Nephron (organoid): ENCODE measurements at regions not wholly inside any gene's neighbourhood (a gene's known extent, or its start where the extent isn't known, plus 50 kb on each side); places are given as distances from the start of the nearest gene placed in this dataset.

Experiments
- H3K27ac Mint-ChIP-seq, 3 experiments: 2 replicates each; pipeline ENCODE4 v1.8.0; 2020; ENCODE audit warnings: mixed read lengths in 3 of 3, mild to moderate bottlenecking in 2 of 3, moderate library complexity in 1 of 3
- H3K27me3 Mint-ChIP-seq: 2 replicates; pipeline ENCODE4 v1.8.0; 2021; ENCODE audit warnings: low read depth, mild to moderate bottlenecking, moderate library complexity, mixed read lengths
- H3K36me3 Mint-ChIP-seq: 2 replicates; pipeline ENCODE4 v1.8.0; 2020; ENCODE audit warnings: low read depth, mixed read lengths
- H3K4me1 Mint-ChIP-seq: 2 replicates; pipeline ENCODE4 v1.8.0; 2020; ENCODE audit warnings: mixed read lengths
- H3K4me3 Mint-ChIP-seq, 3 experiments: 2 replicates each; pipeline ENCODE4 v1.8.0; 2020; ENCODE audit warnings: mild to moderate bottlenecking in 3 of 3, mixed read lengths in 3 of 3, moderate library complexity in 2 of 3
- H3K9me3 Mint-ChIP-seq: 2 replicates; pipeline ENCODE4 v1.8.0; 2020; ENCODE audit warnings: mixed read lengths
- TF ChIP-seq, protein P1 (sequence below), 3 experiments: fragments of 200-600 bp; sonication (generic); IDR thresholded peaks; one replicate each; pipeline ENCODE4 v1.5.0; 2021; ENCODE audit warnings: antibody characterized with exemption in 3 of 3; ENCODE audit not compliant: unreplicated experiment in 3 of 3

DNA sequence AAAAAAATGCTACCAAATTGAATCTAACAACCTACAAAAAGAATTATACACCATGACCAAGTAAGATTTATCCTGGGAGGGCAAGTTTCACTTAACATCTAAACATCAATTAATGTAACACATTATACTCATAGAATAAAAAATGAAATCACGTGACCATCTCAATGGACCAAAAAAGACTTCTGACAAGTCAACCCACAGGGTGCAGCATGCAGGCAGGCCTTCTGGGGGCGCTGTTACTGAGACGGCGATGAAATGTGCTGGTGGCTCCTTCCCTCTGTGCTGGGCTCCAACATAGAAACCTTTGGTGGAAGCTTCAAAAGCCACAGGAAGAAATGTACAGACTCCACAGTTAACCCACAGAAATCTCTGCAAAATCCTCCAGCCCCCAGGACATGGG, 103.1 kb downstream of the INHBA start:
- Mint-ChIP-seq H3K36me3 (peaks cover 3% of the 10 kb centered on the region), H3K27ac (no peak overlapping the region), H3K9me3 (peaks cover 21% of the 10 kb centered on the region), H3K4me1 (no peaks in the 10 kb centered on the region), H3K27me3 (no peaks in the 10 kb centered on the region), H3K4me3 (no peak overlapping the region)
- TF ChIP-seq, protein P1, sequence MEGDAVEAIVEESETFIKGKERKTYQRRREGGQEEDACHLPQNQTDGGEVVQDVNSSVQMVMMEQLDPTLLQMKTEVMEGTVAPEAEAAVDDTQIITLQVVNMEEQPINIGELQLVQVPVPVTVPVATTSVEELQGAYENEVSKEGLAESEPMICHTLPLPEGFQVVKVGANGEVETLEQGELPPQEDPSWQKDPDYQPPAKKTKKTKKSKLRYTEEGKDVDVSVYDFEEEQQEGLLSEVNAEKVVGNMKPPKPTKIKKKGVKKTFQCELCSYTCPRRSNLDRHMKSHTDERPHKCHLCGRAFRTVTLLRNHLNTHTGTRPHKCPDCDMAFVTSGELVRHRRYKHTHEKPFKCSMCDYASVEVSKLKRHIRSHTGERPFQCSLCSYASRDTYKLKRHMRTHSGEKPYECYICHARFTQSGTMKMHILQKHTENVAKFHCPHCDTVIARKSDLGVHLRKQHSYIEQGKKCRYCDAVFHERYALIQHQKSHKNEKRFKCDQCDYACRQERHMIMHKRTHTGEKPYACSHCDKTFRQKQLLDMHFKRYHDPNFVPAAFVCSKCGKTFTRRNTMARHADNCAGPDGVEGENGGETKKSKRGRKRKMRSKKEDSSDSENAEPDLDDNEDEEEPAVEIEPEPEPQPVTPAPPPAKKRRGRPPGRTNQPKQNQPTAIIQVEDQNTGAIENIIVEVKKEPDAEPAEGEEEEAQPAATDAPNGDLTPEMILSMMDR (IDR thresholded peaks at IDR 0.05; ENCODE audit: unreplicated experiment in 3 of 3) = peak in 1 of 3 experiments; percentile 10

DNA sequence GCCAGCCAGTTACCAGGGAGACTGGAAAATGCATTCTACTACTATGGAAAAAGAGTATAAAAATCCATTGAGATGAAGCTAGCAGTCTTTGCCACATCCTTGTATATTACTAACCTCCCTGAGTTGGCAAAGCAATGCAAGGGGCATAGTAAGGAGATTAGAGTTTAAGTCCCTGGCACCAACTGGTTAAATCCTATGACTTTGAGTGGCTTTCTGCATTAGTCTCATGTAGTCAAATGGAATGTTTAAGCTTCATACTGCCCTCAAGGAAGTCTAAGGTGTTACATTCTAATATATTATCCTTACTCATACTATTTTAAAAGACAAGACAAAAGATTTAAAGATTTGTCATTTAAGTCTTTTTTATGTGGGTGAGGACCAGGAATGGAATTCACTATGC, 110.1 kb downstream of the INHBA start:
- Mint-ChIP-seq H3K4me1 (no peaks in the 10 kb centered on the region), H3K27ac (no peak overlapping the region), H3K4me3 (no peak overlapping the region), H3K36me3 (peaks cover 3% of the 10 kb centered on the region), H3K27me3 (no peaks in the 10 kb centered on the region), H3K9me3 (peaks cover 23% of the 10 kb centered on the region)
- TF ChIP-seq, protein P1 (IDR thresholded peaks at IDR 0.05; ENCODE audit: unreplicated experiment in 3 of 3) = no peak

DNA sequence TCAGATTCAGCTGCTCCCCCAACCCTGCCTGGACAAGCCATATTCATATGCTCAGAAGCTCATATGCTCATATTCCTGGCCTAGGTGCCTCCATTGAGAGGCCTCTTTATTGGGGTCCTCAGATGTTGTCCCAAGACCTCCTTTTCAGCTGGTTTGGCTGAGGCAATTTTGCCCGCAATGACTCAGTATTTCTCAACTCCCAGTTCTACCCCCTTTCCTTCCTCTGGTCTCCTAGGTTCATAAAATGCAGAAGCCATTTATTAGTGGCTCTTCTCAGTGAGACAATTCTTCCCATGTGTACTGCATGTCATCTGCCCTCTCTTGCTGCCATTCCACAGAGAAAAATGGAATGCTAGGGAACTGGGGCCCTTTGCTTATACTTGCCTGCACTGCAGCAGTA, 110.7 kb downstream of the INHBA start:
- H3K36me3 Mint-ChIP-seq = peaks cover 3% of the 10 kb centered on the region
- peaks cover 22% of the 10 kb centered on the region for H3K9me3 Mint-ChIP-seq
- H3K27me3 Mint-ChIP-seq = no peaks in the 10 kb centered on the region
- H3K4me1 Mint-ChIP-seq = no peaks in the 10 kb centered on the region
- H3K4me3 Mint-ChIP-seq = no peak overlapping the region
- H3K27ac Mint-ChIP-seq = no peak overlapping the region
- TF ChIP-seq, protein P1 (IDR thresholded peaks at IDR 0.05; ENCODE audit: unreplicated experiment in 3 of 3) = no peak

DNA sequence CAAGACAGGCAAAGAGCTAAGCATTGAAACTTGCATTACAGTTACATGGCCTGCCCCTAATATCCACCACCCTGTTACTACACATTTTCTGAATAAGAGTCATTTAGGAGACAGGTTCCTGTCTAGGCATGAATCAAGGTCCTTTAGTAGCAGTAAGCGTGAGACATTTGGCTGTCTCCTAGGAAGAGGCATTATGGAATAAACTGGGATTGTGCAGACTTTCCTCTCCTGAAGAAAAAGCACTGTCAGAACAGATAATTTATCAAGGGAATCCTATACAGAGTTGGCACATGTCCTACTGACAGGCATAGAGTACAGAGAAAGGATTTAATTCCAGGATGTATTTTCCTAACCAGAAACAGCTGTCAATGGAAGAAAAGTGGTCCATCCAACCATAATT, 111.9 kb downstream of the INHBA start:
- Mint-ChIP-seq H3K9me3 (peaks cover 13% of the 10 kb centered on the region), H3K4me1 (no peaks in the 10 kb centered on the region), H3K4me3 (no peak overlapping the region), H3K27me3 (no peaks in the 10 kb centered on the region), H3K27ac (no peak overlapping the region), H3K36me3 (peaks cover 2% of the 10 kb centered on the region)
- TF ChIP-seq, protein P1 (IDR thresholded peaks at IDR 0.05; ENCODE audit: unreplicated experiment in 3 of 3) = no peak

DNA sequence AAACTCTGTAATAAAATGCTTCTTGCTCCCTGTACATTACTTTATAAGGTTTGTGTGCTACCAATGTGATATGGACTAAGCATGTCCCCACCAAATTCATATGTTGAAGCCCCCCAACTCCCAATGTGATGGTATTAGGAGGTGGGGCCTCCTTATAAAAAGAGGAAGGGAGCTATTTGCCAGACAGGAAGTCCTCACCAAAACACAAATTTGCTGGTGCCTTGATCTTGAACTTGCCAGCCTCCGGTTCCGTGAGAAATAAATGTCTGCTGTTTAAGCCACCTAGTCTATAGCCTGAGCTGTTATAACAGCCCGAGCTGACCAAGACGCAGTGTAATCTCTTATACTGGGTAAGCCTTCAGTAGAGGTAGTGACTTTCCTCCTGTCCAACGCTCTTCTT, 114.5 kb downstream of the INHBA start:
- TF ChIP-seq, protein P1 (IDR thresholded peaks at IDR 0.05; ENCODE audit: unreplicated experiment in 3 of 3) = no peak
- H3K36me3 Mint-ChIP-seq = no peaks in the 10 kb centered on the region
- H3K9me3 Mint-ChIP-seq = peaks cover 4% of the 10 kb centered on the region
- no peak overlapping the region for H3K4me3 Mint-ChIP-seq
- H3K27me3 Mint-ChIP-seq = no peaks in the 10 kb centered on the region
- no peak overlapping the region for H3K27ac Mint-ChIP-seq
- no peaks in the 10 kb centered on the region for H3K4me1 Mint-ChIP-seq

DNA sequence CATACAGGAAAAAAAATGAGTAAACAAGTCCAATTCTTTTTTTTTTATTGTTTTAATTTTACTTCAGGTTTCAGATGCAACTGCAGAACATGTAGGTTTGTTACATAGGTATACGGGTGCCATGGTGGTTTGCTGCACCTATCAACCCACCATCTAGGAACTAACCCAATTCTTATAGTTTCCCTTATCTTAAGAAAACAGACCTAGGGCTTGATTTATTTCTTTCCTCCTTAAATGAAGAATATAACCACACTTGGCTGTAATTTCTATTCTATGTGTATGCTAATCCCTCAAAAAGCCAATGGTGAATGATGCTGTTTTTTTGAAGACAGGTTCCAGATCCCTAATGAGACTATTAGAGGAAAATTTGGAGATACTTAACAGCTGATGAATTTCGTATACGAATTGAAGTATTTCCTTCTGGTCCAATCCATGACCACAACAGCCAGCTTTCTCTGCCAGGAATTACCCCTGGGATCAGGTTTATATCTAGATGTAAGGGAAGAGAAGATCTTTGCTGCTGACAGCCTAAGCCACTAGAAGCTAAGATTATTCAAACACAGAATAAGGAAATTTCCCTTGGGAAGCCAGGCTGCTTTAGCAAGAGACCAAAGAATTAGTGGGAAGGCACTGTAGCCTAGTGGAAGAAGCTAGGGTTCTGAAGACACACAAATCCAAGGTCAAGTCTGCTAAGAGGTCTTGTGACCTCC, 115.8 kb downstream of the INHBA start:
- TF ChIP-seq, protein P1 (IDR thresholded peaks at IDR 0.05; ENCODE audit: unreplicated experiment in 3 of 3) = no peak
- Mint-ChIP-seq H3K9me3 (no peaks in the 10 kb centered on the region), H3K36me3 (no peaks in the 10 kb centered on the region), H3K27ac (no peak overlapping the region), H3K4me1 (no peaks in the 10 kb centered on the region), H3K27me3 (no peaks in the 10 kb centered on the region), H3K4me3 (no peak overlapping the region)
